GM18505 (cell line): ENCODE measurements at regions not wholly inside any gene's neighbourhood (a gene's known extent, or its start where the extent isn't known, plus 50 kb on each side); places are given as distances from the start of the nearest gene placed in this dataset.
"Not testable (repeated sequence)": the region's sequence is repeated elsewhere in the genome, so short reads cannot be mapped to it uniquely, and the experiment has no call there.

Source experiments
- ATAC-seq: cut with Tn5 transposase; IDR thresholded peaks from one replicate; pipeline ENCODE4 v1.9.1; 2021; ENCODE audit not compliant: unreplicated experiment
- POLR2A ChIP-seq: IDR thresholded peaks from 4 replicates; pipeline ENCODE4 v1.6.1; 2011; ENCODE audit warnings: borderline replicate concordance; ENCODE audit not compliant: insufficient read depth, insufficient read length; ENCODE audit errors: extremely low read depth

DNA sequence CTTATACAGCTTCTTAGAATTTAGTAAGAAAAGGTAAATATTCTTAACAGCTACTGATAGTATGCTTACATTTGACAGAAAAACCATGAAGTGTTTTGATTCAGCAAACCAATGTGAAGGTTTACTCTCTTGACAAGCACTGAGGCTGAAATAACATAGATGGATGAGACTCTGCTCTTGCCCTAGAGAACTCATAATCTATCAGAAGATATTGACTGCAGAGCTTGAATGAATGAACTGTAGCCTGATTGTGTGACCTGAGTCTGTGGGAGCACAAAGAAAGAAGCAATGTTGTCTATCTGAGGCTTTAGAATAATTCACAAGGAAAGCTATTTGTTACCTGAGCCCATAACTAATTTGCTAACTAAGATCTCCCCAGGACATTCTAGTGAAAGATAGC is 1235.3 kb downstream of the OLFM4 start:
- no peak for ATAC-seq
- TF ChIP-seq POLR2A, result no peak

- not testable (repeated sequence) for ATAC-seq
Measured at GRCh38 chr13:54267253-54267668, 1238.6 kb downstream of the OLFM4 start.

DNA sequence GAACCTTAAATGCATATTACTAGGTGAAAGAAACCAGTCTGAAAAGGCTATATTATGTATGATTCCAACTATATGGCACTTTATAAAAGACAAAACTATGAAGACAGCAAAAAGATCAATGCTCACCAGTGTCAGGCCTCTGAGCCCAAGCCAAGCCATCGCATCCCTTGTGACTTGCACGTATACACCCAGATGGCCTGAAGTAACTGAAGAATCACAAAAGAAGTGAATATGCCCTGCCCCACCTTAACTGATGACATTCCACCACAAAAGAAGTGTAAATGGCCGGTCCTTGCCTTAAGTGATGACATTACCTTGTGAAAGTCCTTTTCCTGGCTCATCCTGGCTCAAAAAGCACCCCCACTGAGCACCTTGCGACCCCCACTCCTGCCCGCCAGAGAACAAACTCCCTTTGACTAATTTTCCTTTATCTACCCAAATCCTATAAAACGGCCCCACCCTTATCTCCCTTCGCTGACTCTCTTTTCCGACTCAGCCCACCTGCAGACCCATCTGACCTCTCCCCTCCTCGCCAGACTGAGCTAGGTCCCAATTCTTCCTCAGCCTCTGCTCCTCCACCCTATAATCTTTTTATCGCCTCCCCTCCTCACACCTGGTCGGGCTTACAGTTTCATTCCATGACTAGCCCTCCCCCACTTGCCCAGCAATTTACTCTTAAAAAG is 1239.5 kb downstream of the OLFM4 start:
- not testable (repeated sequence) for ATAC-seq

DNA sequence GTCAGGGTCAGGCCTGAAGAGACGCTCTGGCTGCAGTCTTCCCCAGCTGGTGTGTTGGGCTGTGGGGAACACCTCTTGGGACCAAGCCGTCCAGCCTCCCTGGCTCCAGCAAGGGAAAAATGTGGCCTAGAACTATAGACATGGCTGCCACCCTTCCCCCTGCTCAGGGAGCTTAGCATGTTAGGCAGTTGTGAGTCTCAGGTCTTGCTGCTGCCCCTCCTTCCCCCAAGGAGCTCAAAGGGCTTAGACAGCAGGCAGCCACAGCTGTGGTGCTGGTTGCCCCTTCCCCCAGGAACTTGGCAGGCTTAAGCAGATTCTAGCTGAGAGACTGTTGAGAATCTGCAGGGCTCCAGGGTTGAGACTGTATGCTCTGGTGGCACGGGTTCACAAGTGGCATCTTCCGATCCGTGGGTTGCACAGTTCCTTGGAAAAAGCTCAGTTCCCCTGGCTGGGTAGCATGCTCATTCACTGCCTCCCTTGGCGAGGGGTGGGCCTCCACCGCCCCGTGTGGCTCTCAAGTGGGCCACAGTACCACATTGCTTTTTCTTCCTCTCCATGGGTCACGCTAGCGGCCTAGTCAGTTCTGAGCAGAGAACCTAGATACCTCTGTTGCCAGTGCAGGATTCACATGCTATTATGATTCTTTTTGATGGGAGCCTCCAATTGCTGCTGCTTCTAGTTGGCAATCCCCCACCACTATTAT is 1258.6 kb downstream of the OLFM4 start:
- no peak for ATAC-seq
- no peak for TF ChIP-seq POLR2A

DNA sequence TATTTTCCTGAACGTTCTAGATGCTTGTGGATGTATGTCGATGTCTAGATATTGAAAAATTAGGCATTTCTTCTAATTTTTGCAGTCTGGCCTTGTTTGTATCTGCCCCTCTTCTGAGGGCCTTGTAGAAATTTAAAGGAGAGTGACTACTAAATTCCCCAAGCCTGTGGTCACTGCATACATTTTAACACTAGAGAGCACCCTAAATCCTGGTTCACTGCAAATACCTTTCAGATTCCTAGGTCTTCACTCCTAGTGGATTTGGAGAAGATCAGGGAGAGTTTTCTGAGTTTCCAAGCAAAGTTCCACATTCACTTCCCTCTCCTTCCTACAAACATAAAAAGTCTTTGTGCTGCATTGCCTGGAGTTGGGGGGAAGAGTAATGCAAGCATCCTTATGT is 1272.5 kb downstream of the OLFM4 start:
- ATAC-seq, result no peak
- no peak for TF ChIP-seq POLR2A

- TF ChIP-seq POLR2A, result no peak
- ATAC-seq, result no peak
Measured at GRCh38 chr13:54305377-54305776, 1276.8 kb downstream of the OLFM4 start.

DNA sequence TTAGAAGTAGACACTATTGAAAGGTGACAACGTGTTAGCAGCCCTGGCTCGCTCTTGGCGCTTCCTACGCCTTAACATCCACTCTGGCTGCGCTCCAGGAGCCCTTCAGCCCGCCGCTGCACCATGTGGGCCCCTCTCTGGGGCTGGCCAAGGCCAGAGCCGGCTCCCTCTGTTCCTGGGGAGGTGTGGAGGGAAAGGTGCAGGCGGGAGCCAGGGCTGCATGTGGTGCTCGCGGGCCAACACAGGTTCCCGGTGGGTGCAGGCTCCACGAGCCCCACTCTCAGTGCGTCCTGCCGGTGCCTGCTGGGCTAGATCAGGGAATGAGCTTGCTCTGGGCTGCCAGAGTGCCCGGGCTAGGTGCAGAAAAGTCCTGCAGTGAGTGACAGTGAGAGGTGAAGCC is 1284.3 kb downstream of the OLFM4 start:
- no peak for TF ChIP-seq POLR2A

GRCh38 chr13:54317722-54318121 is 1289.1 kb downstream of the OLFM4 start:
- TF ChIP-seq POLR2A, result no peak
- ATAC-seq, result no peak

More for the DNA sequence above, 1284.3 kb downstream of the OLFM4 start:
- no peak for ATAC-seq

GRCh38 chr13:54337540-54337939 is 1308.9 kb downstream of the OLFM4 start:
- no peak for ATAC-seq
- TF ChIP-seq POLR2A, result no peak

DNA sequence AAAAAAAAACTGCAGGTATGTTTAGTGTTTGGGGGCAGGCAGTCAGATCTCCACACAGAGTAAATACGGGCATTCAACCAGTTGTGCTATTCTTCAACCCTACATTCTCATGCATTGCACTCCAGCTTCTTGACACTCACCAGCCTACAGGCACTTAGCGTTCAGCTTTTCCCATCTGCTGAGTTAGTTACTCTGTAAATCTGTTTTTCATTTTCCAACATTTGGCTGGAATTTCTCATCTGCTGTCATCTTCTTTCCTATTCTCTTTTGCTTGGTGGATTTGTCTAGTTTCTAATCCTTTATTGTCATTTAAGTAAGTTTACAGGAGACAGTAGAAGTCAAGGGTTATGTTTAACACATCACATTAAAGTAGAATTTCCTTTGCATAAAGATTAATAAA is 1318.9 kb downstream of the OLFM4 start:
- no peak for TF ChIP-seq POLR2A
- no peak for ATAC-seq

- TF ChIP-seq POLR2A, result no peak
- no peak for ATAC-seq
Measured at GRCh38 chr13:54356209-54356608, 1327.6 kb downstream of the OLFM4 start.

DNA sequence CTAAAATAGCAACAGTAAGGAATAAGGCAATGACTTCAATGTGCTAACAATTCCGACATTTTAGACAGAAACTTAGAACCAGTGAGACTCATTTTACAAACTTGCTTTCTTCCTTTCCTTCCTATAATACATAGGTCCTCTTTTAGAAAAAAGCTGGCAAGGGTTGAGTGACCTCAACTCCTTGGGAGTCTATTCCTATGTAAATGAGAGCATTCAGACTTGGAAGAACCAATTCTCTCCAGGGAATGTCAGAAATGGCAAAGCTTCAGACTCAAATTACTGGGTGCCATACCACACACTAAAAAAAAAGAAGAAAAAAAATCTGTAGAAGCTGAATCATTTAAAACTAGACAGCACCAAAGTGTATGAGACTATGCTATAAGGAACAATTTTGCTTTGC is 1328.2 kb downstream of the OLFM4 start:
- ATAC-seq, result no peak
- TF ChIP-seq POLR2A, result no peak

DNA sequence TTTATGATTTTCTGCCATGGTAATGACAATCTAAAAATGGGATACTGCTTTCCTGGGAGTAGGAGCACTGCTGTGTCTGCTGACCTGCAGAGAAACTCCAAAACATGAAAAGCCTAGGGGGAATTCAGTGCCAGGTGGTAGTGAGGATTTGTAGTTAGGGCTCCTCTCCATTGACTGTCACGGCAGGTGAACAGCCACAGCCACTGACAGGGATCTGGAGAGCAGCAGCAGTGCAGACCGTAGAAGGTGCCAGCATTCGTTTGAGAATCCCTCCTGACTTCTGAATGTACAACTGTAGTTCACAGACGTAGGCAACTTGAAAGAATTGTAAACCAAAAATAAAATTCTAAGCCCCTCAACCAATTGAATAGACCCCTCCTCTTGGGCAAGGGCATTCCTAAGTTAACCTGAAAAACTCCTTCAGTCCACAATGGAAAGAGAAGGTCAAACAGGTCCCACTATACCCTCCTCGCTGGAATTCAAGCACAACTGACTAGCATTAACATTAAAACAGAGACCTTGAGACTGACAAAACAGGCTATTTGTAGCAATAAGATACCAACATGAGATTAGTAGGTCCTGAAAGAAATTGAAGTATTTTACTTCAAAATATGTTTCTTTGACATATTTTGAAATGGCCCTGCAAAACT is 1328.8 kb downstream of the OLFM4 start:
- TF ChIP-seq POLR2A, result no peak
- ATAC-seq, result no peak

GRCh38 chr13:54361460-54361859 is 1332.8 kb downstream of the OLFM4 start:
- no peak for TF ChIP-seq POLR2A
- ATAC-seq, result no peak
